ENCODE measurements at regions not wholly inside any gene's neighbourhood (a gene's known extent, or its start where the extent isn't known, plus 50 kb on each side); places are given as distances from the start of the nearest gene placed in this dataset.

- DNase-seq (ENCODE audit: low spot score) = no peak
These were observed 95.7 kb downstream of the VAPA start for GRCh38 chr18:10009321-10010144.

GRCh38 chr18:10010611-10011015 lies 96.8 kb downstream of the VAPA start:
- DNase-seq (ENCODE audit: low spot score) = no peak

- DNase-seq (ENCODE audit: low spot score) = no peak
These were observed 97.2 kb downstream of the VAPA start for GRCh38 chr18:10011061-10011460.

GRCh38 chr18:10011751-10012150 lies 97.9 kb downstream of the VAPA start:
- no peak for DNase-seq (ENCODE audit: low spot score)

GRCh38 chr18:10012526-10012925 lies 98.7 kb downstream of the VAPA start:
- no peak for DNase-seq (ENCODE audit: low spot score)

- DNase-seq (ENCODE audit: low spot score) = no peak
These were observed 100.1 kb downstream of the VAPA start for GRCh38 chr18:10013621-10014543.

GRCh38 chr18:10015288-10015701 lies 101.5 kb downstream of the VAPA start:
- no peak for DNase-seq (ENCODE audit: low spot score)

GRCh38 chr18:10015941-10016819 lies 102.4 kb downstream of the VAPA start:
- DNase-seq (ENCODE audit: low spot score) = peak; percentile 41

GRCh38 chr18:10017043-10017442 lies 103.2 kb downstream of the VAPA start:
- no peak for DNase-seq (ENCODE audit: low spot score)

- no peak for DNase-seq (ENCODE audit: low spot score)
These were observed 104.5 kb downstream of the VAPA start for GRCh38 chr18:10018289-10018688.

GRCh38 chr18:10020171-10020570 lies 106.4 kb downstream of the VAPA start:
- no peak for DNase-seq (ENCODE audit: low spot score)

- DNase-seq (ENCODE audit: low spot score) = no peak
These were observed 108.5 kb downstream of the VAPA start for GRCh38 chr18:10022365-10022764.

- DNase-seq (ENCODE audit: low spot score) = no peak
These were observed 110.2 kb downstream of the VAPA start for GRCh38 chr18:10023853-10024570.

- DNase-seq (ENCODE audit: low spot score) = no peak
These were observed 112.2 kb downstream of the VAPA start for GRCh38 chr18:10025711-10026670.

- DNase-seq (ENCODE audit: low spot score) = no peak
These were observed 113.2 kb downstream of the VAPA start for GRCh38 chr18:10027031-10027430.

- DNase-seq (ENCODE audit: low spot score) = no peak
These were observed 113.6 kb downstream of the VAPA start for GRCh38 chr18:10027461-10027860.

GRCh38 chr18:10029711-10030110 lies 115.9 kb downstream of the VAPA start:
- DNase-seq (ENCODE audit: low spot score) = no peak

- no peak for DNase-seq (ENCODE audit: low spot score)
These were observed 117.2 kb downstream of the VAPA start for GRCh38 chr18:10030816-10031541.

- no peak for DNase-seq (ENCODE audit: low spot score)
These were observed 118.7 kb downstream of the VAPA start for GRCh38 chr18:10032331-10033015.

Data from COLO829 (cell line).